Amniotic epithelial cell (primary cell): ENCODE measurements at regions not wholly inside any gene's neighbourhood (a gene's known extent, or its start where the extent isn't known, plus 50 kb on each side); places are given as distances from the start of the nearest gene placed in this dataset.
"Not testable (repeated sequence)": the region's sequence is repeated elsewhere in the genome, so short reads cannot be mapped to it uniquely, and the experiment has no call there.

Experiments
- DNase-seq: peaks from one replicate; pipeline ENCODE4 v3.0.0-alpha.2; 2010; ENCODE audit warnings: low read depth

DNA sequence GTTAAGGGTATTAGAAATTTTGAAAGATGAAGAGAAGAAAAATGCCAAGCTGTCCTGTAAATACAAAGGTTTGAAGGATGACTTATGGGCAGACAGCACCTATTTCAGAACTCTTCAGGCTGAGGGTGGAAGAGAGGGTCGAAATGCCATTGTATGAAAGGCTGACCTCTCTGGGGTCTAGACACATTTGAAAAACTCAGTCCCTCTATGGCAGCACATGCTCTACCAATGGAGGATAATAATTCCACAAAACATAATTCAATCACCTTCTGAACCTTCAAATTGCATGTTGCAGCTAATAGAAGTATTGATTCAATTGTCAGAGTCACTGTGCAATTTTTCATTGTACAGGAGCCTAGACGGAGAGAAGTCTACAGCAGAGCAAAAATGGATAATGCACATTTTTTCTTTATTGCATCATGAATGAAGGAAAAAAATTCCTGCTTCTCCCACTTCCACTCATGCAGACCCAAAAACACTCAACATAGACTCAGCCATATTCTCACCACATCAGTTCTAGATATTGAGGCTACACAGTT lies 569.1 kb downstream of the TBL1XR1 start:
- DNase-seq: no peak

DNA sequence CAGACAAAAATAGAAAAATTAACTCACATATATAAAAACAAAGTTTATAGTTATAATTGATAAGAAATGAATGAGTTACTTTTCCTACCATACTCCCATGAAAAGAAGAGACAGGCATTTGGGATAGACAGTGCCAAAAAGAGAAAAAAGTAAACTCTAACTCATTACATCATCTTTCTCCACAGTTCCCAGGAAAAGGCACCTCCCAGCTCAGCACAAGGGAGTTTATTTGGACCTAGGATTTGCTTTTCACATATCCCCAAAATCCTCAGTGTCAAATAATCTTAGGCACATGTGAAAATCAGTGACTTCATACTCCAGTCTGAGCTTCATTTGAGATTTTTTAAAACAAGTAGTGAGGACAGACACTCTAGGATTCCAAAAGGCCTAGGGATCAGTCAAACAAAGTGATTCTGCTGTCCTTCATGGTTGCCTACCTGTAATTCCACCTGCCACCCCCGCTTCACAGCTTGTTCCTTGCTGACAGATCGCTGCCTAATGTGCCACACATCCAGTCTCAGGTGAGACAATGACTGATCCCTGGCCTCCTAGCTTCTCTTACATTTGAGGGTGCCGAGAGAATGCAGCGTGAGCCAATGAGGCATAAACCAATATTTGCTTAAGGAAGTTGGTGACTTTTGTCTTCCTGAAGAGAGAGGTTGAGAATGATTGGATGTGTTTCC lies 573.7 kb downstream of the TBL1XR1 start:
- no peak for DNase-seq

GRCh38 chr3:176619833-176620232 lies 577.4 kb downstream of the TBL1XR1 start:
- DNase-seq: no peak

GRCh38 chr3:176615826-176616225 lies 581.5 kb downstream of the TBL1XR1 start:
- DNase-seq: no peak

DNA sequence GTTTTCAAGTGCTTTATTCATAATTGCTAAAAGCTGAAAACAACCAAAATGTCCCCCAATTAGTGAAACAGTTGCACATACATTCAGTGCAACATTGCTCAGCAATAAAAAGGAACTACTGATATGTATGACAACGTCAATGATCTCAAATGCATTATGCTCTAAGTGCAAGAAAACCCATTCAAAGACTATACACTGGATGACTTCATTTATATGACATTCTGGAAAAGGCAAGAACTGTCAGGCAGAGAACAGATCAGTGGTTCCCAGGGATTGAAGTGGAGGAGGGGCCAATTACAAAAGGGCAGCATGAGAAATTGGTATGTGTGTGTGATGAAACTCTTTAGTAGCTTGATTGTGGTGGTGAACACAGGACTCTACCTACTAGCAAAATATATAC lies 585.6 kb downstream of the TBL1XR1 start:
- DNase-seq: peak; percentile 13

GRCh38 chr3:176609361-176609760 lies 587.9 kb downstream of the TBL1XR1 start:
- no peak for DNase-seq

- DNase-seq: not testable (repeated sequence)
Observed at GRCh38 chr3:176605553-176605952, 591.7 kb downstream of the TBL1XR1 start.

- peak; percentile 7 for DNase-seq
Observed at GRCh38 chr3:176595307-176595706, 602.0 kb downstream of the TBL1XR1 start.

- no peak for DNase-seq
Observed at GRCh38 chr3:176590722-176591121, 606.6 kb downstream of the TBL1XR1 start.

GRCh38 chr3:176587089-176587488 lies 610.2 kb downstream of the TBL1XR1 start:
- no peak for DNase-seq

GRCh38 chr3:176584413-176585176 lies 612.7 kb downstream of the TBL1XR1 start:
- peak; percentile 61 for DNase-seq

- DNase-seq: no peak
Observed at GRCh38 chr3:176583956-176584355, 613.3 kb downstream of the TBL1XR1 start.

DNA sequence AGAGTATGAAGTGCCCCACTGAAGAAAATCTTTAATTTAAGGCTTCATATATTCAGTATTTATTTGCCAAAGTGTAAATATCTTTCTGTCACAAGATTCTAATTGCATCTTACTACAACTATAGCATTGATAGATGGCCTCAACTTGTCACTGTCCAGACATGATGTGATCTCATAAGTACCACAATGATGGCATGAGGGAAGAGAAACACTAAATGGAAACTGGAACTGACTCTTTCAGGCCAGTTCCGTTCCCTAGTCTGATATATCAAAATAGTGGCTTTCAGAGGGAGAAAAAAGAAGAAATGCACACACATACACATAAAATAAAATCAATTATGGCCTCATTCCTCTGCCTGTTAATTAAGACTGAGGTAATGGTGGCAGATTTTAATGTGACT lies 615.7 kb downstream of the TBL1XR1 start:
- no peak for DNase-seq

DNA sequence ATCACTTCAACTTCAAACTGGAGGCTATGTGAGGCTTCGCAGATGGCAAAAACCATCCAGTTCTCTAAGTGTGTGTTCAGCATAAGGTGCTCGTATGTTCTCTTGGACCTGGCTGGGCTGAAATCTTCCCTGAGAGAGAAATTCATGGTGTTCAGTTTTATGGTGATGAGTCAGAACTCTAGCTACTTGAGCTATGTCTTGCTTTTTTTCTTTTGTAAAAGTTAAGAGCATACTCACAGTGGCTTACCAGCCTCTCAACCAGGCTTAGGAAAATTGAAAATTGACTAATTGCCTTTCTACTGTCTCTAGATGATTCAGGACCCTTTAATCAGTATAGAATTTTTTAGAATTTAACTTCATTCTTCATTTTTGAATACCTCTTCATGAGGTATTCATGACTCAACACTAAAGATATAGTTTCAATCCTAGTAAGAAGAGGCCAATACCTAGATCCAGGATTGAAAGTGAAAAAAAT lies 617.5 kb downstream of the TBL1XR1 start:
- peak; percentile 39 for DNase-seq

- no peak for DNase-seq
Observed at GRCh38 chr3:176578316-176578715, 619.0 kb downstream of the TBL1XR1 start.

- no peak for DNase-seq
Observed at GRCh38 chr3:176577447-176577846, 619.8 kb downstream of the TBL1XR1 start.

DNA sequence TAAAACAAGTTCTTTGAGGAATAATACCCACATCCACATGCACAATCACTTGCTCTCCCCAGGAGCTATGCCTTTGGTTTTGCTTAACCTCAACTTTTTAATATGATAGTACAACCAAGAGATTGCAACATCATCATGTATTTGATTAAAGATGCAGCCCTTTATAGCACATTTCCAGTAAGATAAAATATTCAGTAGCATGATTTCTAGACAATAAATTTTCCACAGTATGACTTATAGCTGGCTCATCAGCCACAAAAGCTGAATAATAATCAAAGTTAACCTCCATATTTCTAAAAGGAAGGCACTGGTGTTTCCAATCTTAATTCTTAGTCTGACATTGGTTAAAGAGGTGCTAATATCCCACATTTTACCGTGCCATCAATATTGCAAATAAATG lies 622.5 kb downstream of the TBL1XR1 start:
- DNase-seq: peak; percentile 66

DNA sequence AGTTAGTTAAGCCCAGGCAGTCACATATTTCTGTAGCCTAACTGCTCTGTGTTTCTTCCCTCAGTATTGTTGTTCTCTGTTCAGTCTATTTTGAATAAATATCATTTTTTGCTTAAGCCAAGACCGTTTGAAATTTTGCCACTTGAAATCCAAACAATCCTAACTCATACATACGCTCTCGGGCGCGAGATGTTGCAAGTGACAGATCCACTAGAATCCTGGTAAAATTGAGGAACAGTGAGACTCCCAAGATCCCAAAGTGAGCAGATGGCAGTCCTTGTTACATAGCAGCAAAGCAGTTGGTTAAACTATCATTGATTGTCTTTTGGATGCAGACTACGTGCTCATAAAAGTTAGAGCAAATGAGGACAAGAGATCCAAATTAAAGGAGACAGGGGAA lies 625.4 kb downstream of the TBL1XR1 start:
- no peak for DNase-seq

- DNase-seq: no peak
Observed at GRCh38 chr3:176570992-176571391, 626.3 kb downstream of the TBL1XR1 start.

GRCh38 chr3:176568189-176568588 lies 629.1 kb downstream of the TBL1XR1 start:
- DNase-seq: no peak

DNA sequence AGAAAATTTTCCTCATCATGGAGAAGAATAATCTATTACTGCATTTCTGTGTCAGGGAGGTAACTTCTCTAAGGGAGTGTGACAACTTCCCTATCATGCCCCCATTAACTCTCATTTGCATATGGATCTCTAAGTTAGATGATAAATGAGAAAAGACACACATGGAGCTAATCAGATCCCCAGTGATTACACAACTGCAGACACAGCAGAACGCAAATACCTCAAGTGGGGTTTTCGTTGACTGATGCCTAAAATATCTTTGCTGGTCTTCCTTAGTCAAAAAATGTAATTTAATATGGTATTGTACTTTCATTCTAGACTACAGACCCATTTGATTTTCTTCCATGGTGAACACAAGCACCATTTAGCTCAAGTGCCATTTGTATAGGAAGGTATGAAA lies 630.5 kb downstream of the TBL1XR1 start:
- no peak for DNase-seq

- no peak for DNase-seq
Observed at GRCh38 chr3:176562331-176562730, 635.0 kb downstream of the TBL1XR1 start.

DNA sequence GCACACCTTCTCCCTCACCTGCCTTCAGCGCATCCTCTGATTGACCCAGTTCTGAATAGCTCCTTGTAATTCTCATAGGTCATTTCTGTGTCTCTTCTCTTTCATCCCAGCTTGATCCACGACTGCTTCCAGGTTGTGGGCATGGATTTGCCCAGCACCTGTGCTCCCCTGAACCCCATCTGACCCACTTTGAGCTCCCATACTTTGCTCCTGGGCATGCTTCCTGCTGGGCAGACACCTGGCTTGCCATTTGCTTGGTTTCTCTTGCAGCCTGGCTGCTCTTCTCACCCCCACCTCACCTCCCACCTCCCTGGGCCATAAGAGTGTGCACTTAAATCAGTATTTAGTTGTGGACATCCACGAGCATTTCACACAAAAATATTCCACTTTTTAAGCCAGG lies 635.5 kb downstream of the TBL1XR1 start:
- no peak for DNase-seq
